ENCODE measurements at regions not wholly inside any gene's neighbourhood (a gene's known extent, or its start where the extent isn't known, plus 50 kb on each side); places are given as distances from the start of the nearest gene placed in this dataset.
"Not testable (repeated sequence)": the region's sequence is repeated elsewhere in the genome, so short reads cannot be mapped to it uniquely, and the experiment has no call there.

- DNase-seq (ENCODE audit: low read depth, low spot score), result no peak
Observed at GRCh38 chrX:42832764-42833549, 55.0 kb upstream of the PPP1R2C start.

GRCh38 chrX:42833550-42833940 lies 55.6 kb upstream of the PPP1R2C start:
- not testable (repeated sequence) for DNase-seq (ENCODE audit: low read depth, low spot score)

- no peak for DNase-seq (ENCODE audit: low read depth, low spot score)
Observed at GRCh38 chrX:42837101-42837726, 59.3 kb upstream of the PPP1R2C start.

GRCh38 chrX:42837747-42838146 lies 59.8 kb upstream of the PPP1R2C start:
- no peak for DNase-seq (ENCODE audit: low read depth, low spot score)

DNA sequence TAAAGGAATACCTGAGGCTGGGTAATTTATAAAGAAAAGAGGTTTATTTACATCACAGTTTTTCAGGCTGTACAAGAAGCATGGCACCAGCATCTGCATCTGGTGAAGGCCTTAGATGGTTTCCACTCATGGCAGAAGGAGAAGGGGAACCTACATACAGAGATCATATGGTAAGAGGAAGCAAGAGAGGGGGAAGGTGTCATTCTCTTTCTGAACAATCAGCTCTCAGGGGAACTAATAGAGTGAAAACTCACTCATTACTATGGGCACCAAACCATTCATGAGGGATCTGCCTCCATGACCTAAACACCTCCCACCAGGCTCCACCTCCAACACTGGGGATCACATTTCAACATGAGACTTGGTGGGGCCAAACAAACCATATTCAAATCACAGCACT lies 61.7 kb upstream of the PPP1R2C start:
- DNase-seq (ENCODE audit: low read depth, low spot score), result no peak

DNA sequence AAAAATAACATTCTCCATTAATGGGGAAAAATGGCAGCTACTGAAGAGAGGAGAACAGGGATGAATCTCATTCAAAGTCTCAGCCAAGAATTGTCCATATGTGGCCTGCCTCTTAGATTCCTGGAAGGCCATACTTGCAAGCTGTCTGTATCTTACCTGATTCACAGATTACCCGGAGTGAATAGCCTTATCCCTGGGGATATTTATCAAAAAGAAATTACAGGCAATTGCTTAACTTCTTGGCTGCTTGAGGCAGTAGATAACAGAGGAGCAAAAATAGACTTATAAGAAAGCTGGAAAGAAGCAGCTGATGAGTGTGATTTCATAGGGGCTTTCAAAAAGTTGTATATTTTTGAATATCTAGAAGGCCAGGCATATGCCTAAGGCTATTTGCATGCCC lies 68.8 kb upstream of the PPP1R2C start:
- no peak for DNase-seq (ENCODE audit: low read depth, low spot score)

- no peak for DNase-seq (ENCODE audit: low read depth, low spot score)
Observed at GRCh38 chrX:42855259-42855658, 77.3 kb upstream of the PPP1R2C start.

DNA sequence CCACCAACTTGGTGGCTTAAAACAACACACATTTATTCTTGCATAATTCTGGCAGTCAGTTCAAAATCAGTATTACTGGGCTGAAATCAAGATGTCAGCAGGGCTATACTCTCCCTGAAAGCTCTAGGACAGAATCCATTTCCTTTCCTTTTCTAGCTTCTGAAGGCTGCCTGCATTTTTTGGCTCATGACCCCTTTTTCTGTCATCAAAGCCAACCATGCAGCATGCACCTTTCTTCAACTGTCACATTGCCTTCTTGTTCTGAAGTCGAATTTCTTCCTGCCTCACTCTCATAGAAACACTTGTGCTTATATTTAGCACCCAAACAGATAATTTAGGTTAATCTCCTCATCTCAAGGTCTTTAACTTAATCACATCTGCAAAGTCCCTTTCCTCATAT lies 79.8 kb upstream of the PPP1R2C start:
- no peak for DNase-seq (ENCODE audit: low read depth, low spot score)

- no peak for DNase-seq (ENCODE audit: low read depth, low spot score)
Observed at GRCh38 chrX:42869011-42869410, 91.0 kb upstream of the PPP1R2C start.

DNA sequence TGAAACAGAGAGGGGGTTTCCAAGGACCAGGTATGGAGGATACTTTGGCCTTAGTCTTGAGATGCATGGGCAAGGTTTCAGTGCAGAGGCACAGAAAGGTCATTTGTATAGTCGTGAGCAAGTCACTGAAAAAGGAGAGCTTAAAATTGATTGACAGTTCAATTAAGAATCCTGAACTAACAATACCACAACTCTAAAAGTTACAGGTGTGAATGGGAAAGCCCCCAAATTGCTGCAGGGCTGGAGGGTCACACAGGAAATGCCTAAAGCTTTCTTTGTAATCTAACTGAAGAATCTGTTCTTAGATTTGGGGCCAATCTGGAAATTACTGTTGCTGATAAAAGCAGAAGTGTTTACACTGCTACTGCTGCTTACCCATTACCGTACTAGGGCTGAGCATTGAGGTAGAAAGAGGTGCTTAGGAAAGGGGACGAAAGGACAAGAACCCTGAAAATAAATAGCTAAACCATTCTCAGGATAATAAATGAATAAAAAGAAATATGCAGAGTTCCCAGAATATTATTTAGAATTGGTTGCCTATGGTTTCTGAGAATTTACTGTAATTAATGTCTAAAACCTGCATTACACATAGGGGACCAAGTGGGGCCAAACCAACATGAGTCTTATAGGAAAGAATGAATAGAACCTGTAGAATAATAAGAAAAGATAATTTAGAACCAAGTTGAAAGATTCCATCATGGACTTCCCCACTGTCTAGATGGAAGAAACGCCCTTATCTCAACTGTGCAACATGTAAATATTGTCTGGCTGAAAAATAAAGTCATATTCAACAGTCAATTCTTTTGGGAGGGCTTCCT lies 91.9 kb upstream of the PPP1R2C start:
- DNase-seq (ENCODE audit: low read depth, low spot score), result no peak

- no peak for DNase-seq (ENCODE audit: low read depth, low spot score)
Observed at GRCh38 chrX:42886519-42886918, 108.6 kb upstream of the PPP1R2C start.

GRCh38 chrX:42900947-42901346 lies 123.0 kb upstream of the PPP1R2C start:
- DNase-seq (ENCODE audit: low read depth, low spot score), result no peak

GRCh38 chrX:42902513-42902912 lies 124.5 kb upstream of the PPP1R2C start:
- DNase-seq (ENCODE audit: low read depth, low spot score), result no peak

GRCh38 chrX:42920752-42921151 lies 142.8 kb upstream of the PPP1R2C start:
- no peak for DNase-seq (ENCODE audit: low read depth, low spot score)

- DNase-seq (ENCODE audit: low read depth, low spot score), result no peak
Observed at GRCh38 chrX:42930071-42930470, 152.1 kb upstream of the PPP1R2C start.

- DNase-seq (ENCODE audit: low read depth, low spot score), result no peak
Observed at GRCh38 chrX:42930951-42931350, 153.0 kb upstream of the PPP1R2C start.

- no peak for DNase-seq (ENCODE audit: low read depth, low spot score)
Observed at GRCh38 chrX:42933187-42933586, 155.2 kb upstream of the PPP1R2C start.

DNA sequence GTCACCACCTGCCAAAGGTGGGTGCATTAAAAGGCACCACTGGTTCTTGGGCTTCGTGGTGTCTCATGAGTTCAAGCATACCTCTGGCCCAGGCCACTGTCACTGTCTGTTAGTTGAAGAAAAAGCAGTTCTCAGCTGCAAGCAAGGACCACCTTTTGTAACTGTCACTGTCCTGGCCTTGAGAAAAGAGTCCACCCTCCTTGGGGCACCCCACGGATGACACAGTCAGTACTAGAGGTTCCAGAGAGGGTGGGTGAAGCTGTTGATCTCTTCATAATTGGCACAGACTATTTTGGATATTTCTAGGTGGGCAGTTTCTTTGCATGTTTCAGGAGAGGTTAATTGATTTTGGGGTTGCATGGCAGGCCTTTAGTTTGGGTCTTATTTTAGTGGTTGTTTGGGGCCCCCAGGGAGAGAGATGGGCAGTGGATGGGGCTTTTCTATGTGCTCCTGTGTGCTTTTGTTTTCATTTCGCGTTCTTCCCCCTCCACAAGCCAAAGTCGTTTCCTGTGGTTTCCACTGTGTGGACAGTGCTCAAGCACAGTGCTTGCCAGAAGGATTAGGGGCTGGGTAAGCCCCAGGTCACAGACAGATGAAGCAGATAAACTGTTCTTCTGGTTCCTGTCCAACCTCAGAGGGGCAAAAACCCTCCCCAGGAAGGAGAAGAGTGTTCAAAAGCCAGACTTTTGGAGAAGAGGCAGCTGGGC lies 156.2 kb upstream of the PPP1R2C start:
- no peak for DNase-seq (ENCODE audit: low read depth, low spot score)

DNA sequence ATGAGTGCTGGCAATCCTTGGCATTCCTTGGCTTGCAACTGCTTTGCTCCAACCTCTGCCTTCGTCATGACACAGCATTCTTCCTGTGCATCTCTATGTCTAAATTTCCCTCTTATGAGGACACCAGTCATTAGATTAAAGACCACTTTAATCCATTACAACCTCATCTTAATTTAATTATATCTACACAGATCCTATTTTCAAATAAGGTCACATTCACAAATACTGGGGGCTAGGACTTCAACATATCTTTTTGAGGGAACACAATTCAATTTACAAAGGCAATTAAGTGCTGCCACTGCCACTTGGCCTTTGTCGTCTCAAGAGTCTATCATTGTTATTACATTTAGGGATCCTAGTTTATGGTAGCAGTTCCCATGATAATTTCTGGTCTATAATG lies 163.7 kb upstream of the PPP1R2C start:
- no peak for DNase-seq (ENCODE audit: low read depth, low spot score)

- no peak for DNase-seq (ENCODE audit: low read depth, low spot score)
Observed at GRCh38 chrX:42943051-42943974, 165.3 kb upstream of the PPP1R2C start.
